ENCODE measurements at regions not wholly inside any gene's neighbourhood (a gene's known extent, or its start where the extent isn't known, plus 50 kb on each side); places are given as distances from the start of the nearest gene placed in this dataset.

- TF ChIP-seq, protein P1, sequence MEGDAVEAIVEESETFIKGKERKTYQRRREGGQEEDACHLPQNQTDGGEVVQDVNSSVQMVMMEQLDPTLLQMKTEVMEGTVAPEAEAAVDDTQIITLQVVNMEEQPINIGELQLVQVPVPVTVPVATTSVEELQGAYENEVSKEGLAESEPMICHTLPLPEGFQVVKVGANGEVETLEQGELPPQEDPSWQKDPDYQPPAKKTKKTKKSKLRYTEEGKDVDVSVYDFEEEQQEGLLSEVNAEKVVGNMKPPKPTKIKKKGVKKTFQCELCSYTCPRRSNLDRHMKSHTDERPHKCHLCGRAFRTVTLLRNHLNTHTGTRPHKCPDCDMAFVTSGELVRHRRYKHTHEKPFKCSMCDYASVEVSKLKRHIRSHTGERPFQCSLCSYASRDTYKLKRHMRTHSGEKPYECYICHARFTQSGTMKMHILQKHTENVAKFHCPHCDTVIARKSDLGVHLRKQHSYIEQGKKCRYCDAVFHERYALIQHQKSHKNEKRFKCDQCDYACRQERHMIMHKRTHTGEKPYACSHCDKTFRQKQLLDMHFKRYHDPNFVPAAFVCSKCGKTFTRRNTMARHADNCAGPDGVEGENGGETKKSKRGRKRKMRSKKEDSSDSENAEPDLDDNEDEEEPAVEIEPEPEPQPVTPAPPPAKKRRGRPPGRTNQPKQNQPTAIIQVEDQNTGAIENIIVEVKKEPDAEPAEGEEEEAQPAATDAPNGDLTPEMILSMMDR (IDR thresholded peaks at IDR 0.05; ENCODE audit: poor library complexity, severe bottlenecking): no peak
- no peak for TF ChIP-seq POLR2AphosphoS5 (IDR thresholded peaks at IDR 0.05)
- no peak for TF ChIP-seq EZH2 (IDR thresholded peaks at IDR 0.05; ENCODE audit: borderline replicate concordance, insufficient read depth, low read length, poor library complexity, severe bottlenecking)
- TF ChIP-seq EP300 (conservative IDR thresholded peaks at IDR 0.05; ENCODE audit: poor library complexity, severe bottlenecking): no peak
- TF ChIP-seq REST (IDR thresholded peaks at IDR 0.05; ENCODE audit: borderline replicate concordance): no peak
- no peak for TF ChIP-seq TAF1 (IDR thresholded peaks at IDR 0.05; ENCODE audit: low read depth)
Observed at GRCh38 chr13:80630685-80631121, 289.8 kb upstream of the SPRY2 start.
